ENCODE measurements at regions not wholly inside any gene's neighbourhood (a gene's known extent, or its start where the extent isn't known, plus 50 kb on each side); places are given as distances from the start of the nearest gene placed in this dataset.

GRCh38 chr22:44363980-44364750 is 51.4 kb upstream of the SHISAL1 start:
- intact Hi-C loops (cut with DNase I), result no loop called here
- Histone ChIP-seq H3K36me3 (no peaks in the 10 kb centered on the region), H3K4me1 (peaks cover 11 to 25% of the 10 kb centered on the region in 2 donors), H3K4me3 (no peak overlapping the region), H3K27ac (no peak overlapping the region), H3K9me3 (no peaks in the 10 kb centered on the region), H3K27me3 (no peaks in the 10 kb centered on the region)
- TF ChIP-seq, protein P1, sequence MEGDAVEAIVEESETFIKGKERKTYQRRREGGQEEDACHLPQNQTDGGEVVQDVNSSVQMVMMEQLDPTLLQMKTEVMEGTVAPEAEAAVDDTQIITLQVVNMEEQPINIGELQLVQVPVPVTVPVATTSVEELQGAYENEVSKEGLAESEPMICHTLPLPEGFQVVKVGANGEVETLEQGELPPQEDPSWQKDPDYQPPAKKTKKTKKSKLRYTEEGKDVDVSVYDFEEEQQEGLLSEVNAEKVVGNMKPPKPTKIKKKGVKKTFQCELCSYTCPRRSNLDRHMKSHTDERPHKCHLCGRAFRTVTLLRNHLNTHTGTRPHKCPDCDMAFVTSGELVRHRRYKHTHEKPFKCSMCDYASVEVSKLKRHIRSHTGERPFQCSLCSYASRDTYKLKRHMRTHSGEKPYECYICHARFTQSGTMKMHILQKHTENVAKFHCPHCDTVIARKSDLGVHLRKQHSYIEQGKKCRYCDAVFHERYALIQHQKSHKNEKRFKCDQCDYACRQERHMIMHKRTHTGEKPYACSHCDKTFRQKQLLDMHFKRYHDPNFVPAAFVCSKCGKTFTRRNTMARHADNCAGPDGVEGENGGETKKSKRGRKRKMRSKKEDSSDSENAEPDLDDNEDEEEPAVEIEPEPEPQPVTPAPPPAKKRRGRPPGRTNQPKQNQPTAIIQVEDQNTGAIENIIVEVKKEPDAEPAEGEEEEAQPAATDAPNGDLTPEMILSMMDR (IDR thresholded peaks at IDR 0.05), result no peak
- ATAC-seq (no peak), DNase-seq (peak in 1 of 4 donors; percentile 64)

- TF ChIP-seq, protein P1 (IDR thresholded peaks at IDR 0.05), result no peak
- intact Hi-C loops (cut with DNase I), result no loop called here
- peaks cover 0 to 4% of the 10 kb centered on the region in 2 donors for H3K27me3 ChIP-seq
- peak overlapping the region; percentile 48 to 80 for H3K27ac ChIP-seq
- H3K9me3 ChIP-seq, result no peaks in the 10 kb centered on the region
- ATAC-seq (peak; percentile 85), DNase-seq (peak; percentile 76 to 91 (median 90))
- no peak overlapping the region for H3K4me3 ChIP-seq
- H3K4me1 ChIP-seq, result peaks cover 11 to 25% of the 10 kb centered on the region in 2 donors
- H3K36me3 ChIP-seq, result no peaks in the 10 kb centered on the region
Measured at GRCh38 chr22:44363013-44363979, 50.5 kb upstream of the SHISAL1 start.

GRCh38 chr22:44362249-44363012 is 49.7 kb upstream of the SHISAL1 start:
- no peaks in the 10 kb centered on the region for H3K36me3 ChIP-seq
- H3K9me3 ChIP-seq, result no peaks in the 10 kb centered on the region
- H3K4me3 ChIP-seq, result no peak overlapping the region
- H3K27ac ChIP-seq, result peak overlapping the region; percentile 48 to 80
- H3K4me1 ChIP-seq, result peaks cover 11 to 25% of the 10 kb centered on the region in 2 donors
- TF ChIP-seq, protein P1 (IDR thresholded peaks at IDR 0.05), result no peak
- intact Hi-C loops (cut with DNase I), result no loop called here
- peaks cover 0 to 13% of the 10 kb centered on the region in 2 donors for H3K27me3 ChIP-seq
- no peak for ATAC-seq
- peak in 1 of 4 donors; percentile 17 for DNase-seq
